G401 (cell line): ENCODE measurements at regions not wholly inside any gene's neighbourhood (a gene's known extent, or its start where the extent isn't known, plus 50 kb on each side); places are given as distances from the start of the nearest gene placed in this dataset.
"Not testable (repeated sequence)": the region's sequence is repeated elsewhere in the genome, so short reads cannot be mapped to it uniquely, and the experiment has no call there.

Experiments
- DNase-seq: peaks from one replicate; pipeline ENCODE4 v3.0.0-alpha.2; 2015; ENCODE audit warnings: low spot score
- in situ Hi-C: cut with HindIII; loops from 2 replicates; pipeline ENCODE4 v1.10.0; 2016; ENCODE audit warnings: low sequenced_read_pairs, mixed read lengths

DNA sequence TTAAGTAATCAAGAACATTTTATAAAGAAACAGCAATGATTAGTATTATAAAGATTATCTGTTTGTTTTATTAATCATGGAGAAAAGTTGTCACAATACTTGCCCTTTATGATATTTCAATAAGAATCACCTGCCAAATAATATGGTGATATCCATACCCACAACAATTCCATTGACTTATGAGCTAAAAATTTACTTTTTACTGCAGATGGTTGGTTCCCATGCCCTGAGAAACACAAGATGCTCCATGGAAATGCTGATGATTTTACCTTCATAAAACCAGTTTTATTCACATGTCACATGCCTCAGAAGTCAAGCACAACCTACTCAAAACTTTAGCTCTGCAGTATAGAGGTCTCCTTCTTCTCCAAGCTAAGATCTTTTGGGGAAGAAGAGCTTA lies 293.6 kb downstream of the SPATA31A1 start:
- DNase-seq, in situ Hi-C loops: not testable (repeated sequence)

DNA sequence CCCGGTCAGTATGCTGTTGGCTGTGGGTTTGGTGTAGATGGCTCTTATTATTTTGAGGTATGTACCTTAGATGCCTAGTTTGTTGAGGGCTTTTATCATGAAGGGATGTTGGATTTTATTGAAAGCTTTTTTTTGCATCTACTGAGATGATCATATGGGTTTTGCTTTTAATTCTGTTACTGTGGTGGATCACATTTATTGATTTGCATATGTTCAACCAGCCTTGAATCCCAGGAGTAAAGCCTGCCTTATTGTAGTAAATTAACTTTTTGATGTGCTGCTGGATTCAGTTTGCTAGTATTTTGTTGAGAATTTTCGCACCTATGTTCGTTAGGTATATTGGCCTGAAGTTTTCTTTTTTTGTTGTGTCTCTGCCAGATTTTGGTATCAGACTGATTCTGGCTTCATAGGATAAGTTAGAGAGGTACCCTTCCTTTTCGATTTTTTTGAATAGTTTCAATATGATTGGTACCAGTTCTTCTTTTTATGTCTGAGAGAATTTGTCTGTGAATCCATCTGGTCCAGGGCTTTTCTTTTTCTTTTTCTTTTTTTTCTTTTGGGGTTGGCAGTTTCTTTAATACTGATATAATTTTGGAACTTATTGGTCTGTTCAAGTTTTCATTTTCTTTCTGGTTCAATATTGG lies 301.6 kb downstream of the SPATA31A1 start:
- in situ Hi-C loops, DNase-seq: not testable (repeated sequence)

DNA sequence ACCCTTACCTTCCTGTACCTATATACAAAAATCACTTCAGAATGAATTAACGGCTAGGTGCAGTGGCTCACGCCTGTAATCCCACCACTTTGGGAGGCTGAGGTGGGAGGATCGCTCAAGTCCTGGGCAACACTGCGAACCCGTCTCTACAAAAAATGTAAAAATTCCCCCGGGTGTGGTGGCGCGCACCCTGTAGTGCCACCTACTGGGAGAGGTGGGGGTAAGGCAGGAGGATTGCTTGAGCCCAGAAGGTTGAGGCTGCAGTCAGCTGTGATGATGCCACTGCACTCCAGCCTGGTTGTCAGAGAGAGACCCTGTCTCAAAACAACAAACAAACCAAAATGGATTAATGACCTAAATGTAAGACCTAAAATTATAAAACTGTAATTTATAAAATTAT lies 307.6 kb downstream of the SPATA31A1 start:
- DNase-seq, in situ Hi-C loops: not testable (repeated sequence)

DNA sequence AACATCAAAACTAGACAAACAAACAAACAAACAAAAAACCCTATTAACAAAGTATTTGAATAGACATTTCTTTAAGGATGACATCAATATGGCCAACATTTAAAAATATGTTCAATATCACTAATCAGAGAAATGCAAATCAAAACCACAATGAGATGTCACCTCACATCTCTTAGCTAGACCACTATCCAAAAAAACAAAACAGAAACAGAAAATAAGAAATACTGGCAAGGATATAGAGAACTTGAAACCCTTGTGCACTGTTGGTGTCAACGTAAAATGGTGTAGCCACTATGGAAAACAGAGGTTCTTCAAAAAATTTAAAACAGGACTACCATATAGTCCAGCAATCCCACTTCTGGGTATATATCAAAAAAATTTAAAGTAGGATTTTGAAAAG lies 308.2 kb downstream of the SPATA31A1 start:
- in situ Hi-C loops, DNase-seq: not testable (repeated sequence)

DNA sequence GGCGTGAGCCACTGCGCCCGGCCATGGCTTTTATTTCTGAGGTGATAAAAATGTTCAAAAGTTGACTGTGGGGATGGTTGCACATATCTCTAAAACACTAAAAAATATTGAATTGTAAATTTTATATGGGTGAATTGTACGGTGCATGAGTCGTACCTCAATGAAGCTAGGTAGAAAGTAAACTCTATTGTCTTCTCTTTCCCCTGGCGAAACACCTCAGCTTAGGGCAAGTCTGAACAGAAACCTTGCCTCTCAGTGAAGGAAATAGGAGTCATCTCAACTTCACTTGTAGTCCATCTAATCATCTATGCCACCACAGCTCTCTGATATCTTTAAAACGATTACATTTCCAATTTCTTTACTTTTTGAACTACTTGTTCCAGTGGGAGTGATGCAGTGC lies 309.6 kb downstream of the SPATA31A1 start:
- DNase-seq, in situ Hi-C loops: not testable (repeated sequence)

DNA sequence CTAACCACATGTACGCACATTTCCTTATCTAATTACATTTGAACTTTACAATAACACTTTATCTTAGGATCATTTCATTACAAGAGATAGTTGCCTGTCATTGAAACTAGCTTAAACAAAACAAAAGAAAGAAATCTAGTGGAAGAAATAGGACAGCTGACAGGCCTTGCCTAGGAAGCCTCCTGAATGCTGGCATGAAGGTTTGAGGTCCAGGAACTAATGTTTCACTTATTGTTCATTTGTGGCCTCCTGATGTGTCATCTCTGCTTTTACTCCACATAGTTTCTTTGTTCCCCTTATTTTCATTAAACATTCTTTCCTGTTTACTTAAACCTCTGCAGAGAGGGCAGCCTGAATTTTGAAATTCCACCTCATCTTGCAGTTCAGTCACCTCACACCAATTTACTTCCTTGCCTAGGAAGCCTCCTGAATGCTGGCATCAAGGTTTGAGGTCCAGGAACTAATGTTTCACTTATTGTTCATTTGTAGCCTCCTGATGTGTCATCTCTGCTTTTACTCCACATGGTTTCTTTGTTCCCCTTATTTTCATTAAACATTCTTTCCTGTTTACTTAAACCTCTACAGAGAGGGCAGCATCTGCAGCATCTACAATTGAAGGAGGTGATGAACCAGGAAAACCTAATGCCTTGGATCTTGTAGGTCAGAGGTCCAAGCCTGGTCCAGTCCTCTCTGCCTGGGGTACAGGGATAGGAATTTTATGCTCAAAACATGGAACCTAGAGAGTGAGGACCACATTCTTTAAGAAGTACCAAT lies 319.2 kb downstream of the SPATA31A1 start:
- DNase-seq, result not testable (repeated sequence)

DNA sequence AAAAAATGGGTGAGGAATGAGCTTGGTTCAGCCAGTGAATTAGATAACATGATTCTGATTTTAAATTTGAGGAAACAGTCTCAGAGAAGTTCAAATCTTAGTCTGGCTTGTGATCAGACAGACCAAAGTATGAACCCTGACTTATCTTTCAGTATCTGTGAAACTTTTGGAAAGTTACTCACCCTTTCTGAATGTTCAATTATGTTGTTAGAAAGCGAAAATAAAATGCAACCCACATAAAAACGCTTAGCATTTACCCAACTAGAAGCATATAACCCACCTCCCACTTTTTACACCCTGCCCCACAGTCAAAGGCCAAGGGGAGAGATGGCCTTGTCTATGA lies 319.7 kb downstream of the SPATA31A1 start:
- DNase-seq, in situ Hi-C loops: not testable (repeated sequence)

More for the DNA sequence above, 319.2 kb downstream of the SPATA31A1 start:
- in situ Hi-C loops, result not testable (repeated sequence)

DNA sequence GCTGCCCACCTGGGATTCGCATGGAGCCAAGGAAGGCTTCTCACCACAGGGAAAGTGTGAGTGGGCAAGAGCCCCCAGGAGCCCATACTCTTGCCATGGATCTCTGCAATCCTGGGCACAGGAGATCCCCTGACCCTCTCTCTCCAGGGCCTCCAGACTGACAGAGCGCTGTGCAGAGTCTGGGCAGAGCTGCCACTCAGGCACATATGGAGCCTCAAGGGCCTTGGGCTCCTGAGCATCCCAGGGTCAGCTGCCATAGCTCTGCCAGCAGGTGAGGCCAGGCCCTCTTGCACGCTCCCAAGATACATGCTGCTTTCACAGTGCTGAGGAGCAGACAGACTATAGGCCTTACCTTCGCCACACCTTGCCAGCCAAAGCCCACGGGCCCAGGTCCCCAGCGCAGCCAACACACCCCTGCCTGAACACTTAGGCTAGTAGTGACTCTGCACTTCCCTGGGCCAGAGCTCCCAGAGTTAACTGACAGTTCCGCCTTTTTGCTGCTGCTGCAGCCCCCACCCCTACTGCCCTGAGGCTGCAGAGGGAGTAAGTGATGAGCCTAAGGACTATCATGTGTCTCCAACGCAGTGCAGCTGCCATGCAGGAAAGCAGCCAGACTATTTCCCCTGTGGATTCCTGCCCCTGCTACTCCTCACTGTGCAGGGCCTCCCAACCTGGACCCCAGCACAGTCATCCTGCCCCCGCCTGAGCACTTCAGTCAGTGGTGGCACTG lies 323.2 kb downstream of the SPATA31A1 start:
- DNase-seq, in situ Hi-C loops: not testable (repeated sequence)

DNA sequence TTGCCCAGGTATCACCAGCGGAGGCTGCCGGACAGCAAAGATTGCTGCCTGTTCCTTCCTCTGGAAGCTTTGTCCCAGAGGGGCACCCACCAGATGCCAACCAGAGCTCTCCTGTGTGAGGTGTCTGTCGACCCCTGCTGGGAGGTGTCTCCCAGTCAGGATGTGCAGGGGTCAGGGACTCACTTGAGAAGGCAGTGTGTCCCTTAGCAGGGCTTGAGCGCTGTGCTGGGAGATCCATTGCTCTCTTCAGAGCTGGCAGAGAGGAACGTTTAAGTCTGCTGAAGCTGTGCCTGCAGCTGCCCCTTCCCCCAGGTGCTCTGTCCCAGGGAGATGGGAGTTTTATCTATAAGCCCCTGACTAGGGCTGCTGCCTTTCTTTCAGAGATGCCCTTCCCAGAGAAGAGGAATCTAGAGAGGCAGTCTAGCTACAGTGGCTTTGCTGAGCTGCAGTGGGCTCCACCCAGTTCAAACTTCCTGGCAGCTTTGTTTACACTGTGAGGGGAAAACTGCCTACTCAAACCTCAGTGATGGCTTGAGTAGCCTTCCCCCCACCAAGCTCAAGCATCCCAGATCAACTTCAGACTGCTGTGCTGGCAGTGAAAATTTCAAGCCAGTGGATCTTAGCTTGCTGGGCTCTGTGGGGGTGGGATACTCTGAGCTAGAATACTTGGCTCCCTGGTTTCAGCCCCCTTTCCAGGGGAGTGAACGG lies 325.4 kb downstream of the SPATA31A1 start:
- DNase-seq, result not testable (repeated sequence)

DNA sequence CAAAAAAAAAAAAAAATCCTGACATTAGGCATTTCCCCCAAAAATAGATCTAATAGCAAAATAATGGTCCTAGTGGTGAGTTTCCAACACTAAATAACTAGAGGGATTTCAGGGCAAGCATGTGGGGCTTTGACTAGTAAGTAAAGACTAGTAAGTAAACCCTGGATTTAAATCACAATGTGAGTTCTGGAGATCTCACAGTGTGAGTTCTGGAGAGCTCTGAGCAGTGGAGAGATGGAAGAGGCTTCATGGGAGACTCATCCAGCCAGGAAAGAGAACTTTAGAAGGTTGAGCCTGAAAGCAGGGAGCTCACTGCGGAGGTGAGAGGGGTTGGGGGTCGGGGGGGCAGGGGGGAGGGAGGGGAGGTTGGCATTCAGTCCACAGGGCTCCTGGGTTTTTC lies 373.4 kb downstream of the SPATA31A1 start:
- in situ Hi-C loops, DNase-seq: not testable (repeated sequence)

More for the DNA sequence above, 325.4 kb downstream of the SPATA31A1 start:
- in situ Hi-C loops, result not testable (repeated sequence)

DNA sequence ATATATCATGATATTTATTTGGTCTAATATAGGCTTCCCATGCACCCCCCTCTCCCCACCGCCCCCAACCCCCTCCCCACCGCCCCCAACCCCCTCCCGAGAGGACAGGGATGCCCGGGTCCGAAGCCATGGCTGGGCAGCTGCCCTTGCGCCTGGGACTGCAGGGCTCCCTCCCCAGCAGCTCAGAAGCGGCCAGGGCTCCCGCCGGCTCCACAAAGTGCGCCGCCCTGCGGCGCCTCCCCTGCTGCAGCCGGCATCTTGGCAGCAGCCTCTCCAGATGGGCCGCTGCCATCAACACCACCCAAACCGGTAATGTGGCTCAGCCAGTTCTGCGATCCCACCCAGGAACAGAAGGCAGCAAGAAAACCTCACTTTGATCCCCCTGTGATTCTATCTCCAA lies 389.4 kb downstream of the SPATA31A1 start:
- in situ Hi-C loops, DNase-seq: not testable (repeated sequence)

DNA sequence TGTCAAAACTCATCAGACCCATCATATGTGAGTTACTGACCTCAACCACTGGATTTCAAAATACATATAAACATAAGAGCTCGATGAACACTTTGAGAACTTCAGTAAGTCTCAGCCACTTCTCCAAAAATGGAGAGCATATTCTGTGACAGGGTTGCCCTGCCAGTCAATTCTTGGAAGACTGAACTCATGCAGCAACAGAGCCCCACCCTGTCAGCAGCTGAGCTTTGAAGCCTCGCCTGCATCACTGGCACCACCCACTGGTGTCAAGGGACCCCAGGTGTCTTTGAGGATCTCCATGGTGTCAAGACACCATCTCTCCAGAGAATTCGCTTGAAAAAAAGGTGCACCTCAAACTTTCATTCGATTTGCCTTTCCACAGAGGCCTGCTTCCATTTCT lies 420.1 kb downstream of the SPATA31A1 start:
- in situ Hi-C loops, DNase-seq: not testable (repeated sequence)

DNA sequence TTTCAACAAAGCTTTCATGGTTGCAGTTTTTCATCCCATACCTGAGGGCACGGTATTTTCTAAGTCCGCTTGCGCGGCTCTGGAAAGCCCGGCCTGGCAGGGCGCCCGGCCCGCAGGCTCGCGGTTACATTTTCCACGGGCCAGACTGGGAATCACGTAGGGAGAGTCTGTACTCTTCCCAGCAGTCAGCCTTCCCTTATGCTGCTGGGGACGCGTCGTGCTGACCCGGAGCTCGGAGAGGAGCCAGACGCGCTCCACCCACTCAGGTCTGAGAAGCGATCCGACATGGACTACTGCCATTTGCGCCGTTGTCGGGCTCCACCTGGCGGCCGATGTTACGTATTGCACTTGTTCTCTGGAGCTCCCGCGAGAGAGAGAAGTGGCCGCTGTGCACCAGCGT lies 435.9 kb downstream of the SPATA31A1 start:
- in situ Hi-C loops, DNase-seq: not testable (repeated sequence)

DNA sequence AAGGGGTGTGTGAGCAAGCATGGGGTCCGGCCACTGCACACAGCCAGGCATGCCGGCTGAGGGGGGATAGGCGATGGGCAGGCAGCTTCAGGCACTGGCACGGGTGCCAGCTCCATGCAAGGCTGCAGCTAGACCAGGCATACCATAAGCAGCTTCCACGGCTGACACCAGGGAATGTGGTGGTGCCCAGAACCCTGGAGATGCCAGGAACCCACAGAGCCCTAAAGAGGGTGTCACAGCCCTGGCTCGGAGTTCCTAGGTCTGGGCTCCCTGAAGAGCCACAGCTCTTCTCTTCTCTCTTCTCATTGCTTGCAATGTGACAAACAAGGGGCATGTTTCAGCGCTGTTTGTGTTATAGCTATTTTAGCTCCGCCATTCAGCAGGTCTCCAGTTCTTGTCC lies 442.5 kb downstream of the SPATA31A1 start:
- in situ Hi-C loops, DNase-seq: not testable (repeated sequence)

DNA sequence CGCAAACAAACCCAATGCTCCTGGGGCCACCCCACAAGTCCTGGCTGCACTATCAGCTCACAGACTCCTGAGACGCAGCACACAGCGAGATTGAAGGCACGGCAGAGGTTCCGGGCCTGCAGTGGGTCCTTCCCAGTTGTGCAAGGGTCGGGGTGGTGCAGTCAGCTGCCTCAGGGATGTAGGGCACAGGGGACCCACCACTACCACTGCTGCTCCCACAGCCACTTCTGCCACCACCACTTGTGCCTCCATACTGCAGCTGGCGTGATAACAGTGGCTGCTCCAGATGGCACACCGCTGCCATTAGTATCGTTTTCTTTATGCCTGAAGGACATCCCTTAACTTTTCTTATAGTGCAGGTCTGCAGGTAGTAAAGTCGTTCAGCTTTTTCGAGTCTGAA lies 443.8 kb downstream of the SPATA31A1 start:
- DNase-seq, in situ Hi-C loops: not testable (repeated sequence)

DNA sequence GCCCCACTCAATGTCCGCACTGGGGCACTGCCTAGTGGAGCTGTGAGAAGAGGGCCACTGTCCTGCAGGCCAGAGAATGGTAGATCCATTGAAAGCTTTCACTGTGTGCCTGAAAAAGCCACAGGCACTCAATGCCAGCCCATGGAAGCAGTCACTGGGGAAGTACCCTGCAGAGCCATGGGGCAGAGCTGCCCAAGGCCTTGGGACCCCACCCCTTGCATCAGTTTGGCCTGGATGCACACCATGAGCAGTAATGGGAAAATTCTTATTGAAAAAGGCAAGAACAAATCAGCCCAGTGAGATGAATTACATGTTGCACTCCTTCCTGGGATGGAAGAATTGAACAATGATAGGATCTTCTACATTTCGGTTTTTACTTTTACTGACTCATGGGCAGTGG lies 447.1 kb downstream of the SPATA31A1 start:
- in situ Hi-C loops, DNase-seq: not testable (repeated sequence)

DNA sequence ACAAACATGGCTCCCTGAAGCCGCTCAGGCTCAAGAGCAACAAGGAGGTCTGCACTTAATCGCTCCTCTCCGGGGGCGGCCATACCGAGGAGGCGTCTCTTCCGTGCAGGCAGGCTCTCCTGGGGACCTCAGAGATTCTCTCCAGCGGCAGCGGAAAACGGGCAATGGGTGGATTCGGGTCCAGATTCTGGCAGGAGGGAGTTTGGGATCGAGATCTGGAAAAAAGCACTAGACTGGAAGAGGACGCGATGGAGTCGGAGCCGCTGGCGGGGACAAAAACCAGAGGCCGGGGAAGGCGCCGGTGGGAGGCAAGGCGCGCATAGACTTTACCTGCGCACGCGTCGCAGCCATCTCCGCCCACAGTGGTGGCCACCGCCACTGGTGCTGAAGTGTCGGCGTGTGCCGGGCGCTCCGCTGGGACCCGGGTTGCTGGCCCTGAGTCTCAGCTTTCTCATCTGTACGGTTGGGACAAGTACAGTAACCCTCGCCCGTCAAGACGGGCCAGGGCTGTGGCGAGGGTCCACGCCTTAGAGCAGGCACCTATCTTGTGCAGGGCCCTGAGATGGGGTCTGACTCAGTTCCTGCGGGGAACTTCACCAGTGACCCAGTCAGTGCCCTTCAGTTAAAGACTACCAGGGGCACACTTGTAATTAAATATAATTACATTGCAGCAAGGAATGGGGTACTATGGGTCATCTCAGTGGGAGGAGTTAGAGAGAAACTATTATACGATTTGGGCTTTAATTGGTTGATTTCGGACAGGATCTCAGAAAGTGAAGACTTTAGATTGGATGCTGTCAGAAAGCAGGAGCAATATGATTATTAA lies 454.1 kb downstream of the SPATA31A1 start:
- peak; percentile 62 for DNase-seq
- in situ Hi-C loops, result not testable (repeated sequence)

DNA sequence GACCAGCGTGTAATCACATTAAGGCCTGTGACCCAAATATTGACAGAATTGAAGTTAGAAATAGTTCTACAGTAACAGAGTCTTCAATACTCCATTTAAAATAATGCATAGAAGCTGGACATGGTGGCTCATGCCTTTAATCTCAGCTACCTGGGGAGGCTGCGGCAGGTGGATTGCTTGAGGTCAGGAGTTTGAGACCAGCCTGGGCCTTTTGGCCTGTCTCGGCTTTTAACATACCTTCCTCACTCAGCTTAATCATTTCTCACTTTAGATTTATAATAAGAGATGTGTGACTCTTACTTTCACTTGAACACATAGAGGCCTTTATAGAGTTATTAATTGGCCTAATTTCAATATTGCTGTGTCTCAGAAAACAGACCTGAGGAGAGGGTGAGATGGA lies 454.9 kb downstream of the SPATA31A1 start:
- DNase-seq, in situ Hi-C loops: not testable (repeated sequence)
